ENCODE measurements at regions not wholly inside any gene's neighbourhood (a gene's known extent, or its start where the extent isn't known, plus 50 kb on each side); places are given as distances from the start of the nearest gene placed in this dataset.

GRCh38 chr2:236408786-236409185 lies 144.6 kb upstream of the ASB18 start:
- TF ChIP-seq POLR2A (IDR thresholded peaks at IDR 0.05) (no peak), POLR2AphosphoS5 (IDR thresholded peaks at IDR 0.05) (no peak)
- TF ChIP-seq, protein P1, sequence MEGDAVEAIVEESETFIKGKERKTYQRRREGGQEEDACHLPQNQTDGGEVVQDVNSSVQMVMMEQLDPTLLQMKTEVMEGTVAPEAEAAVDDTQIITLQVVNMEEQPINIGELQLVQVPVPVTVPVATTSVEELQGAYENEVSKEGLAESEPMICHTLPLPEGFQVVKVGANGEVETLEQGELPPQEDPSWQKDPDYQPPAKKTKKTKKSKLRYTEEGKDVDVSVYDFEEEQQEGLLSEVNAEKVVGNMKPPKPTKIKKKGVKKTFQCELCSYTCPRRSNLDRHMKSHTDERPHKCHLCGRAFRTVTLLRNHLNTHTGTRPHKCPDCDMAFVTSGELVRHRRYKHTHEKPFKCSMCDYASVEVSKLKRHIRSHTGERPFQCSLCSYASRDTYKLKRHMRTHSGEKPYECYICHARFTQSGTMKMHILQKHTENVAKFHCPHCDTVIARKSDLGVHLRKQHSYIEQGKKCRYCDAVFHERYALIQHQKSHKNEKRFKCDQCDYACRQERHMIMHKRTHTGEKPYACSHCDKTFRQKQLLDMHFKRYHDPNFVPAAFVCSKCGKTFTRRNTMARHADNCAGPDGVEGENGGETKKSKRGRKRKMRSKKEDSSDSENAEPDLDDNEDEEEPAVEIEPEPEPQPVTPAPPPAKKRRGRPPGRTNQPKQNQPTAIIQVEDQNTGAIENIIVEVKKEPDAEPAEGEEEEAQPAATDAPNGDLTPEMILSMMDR (IDR thresholded peaks at IDR 0.05): no peak

Measured in sigmoid colon (tissue), 4 donors.